Type B pancreatic cell (in vitro differentiated cells): ENCODE measurements at regions not wholly inside any gene's neighbourhood (a gene's known extent, or its start where the extent isn't known, plus 50 kb on each side); places are given as distances from the start of the nearest gene placed in this dataset.

Experiments used
- DNase-seq: peaks from one replicate; pipeline ENCODE4 v3.0.0; 2021; ENCODE audit warnings: mixed read lengths; ENCODE audit not compliant: unreplicated experiment; ENCODE audit errors: extremely low spot score
- H3K27ac Mint-ChIP-seq: 2 replicates; pipeline ENCODE4 v1.8.0; 2021; ENCODE audit warnings: mild to moderate bottlenecking, mixed read lengths
- H3K27me3 Mint-ChIP-seq: 2 replicates; pipeline ENCODE4 v1.8.0; 2021; ENCODE audit warnings: mixed read lengths
- H3K36me3 Mint-ChIP-seq: 2 replicates; pipeline ENCODE4 v1.8.0; 2021; ENCODE audit warnings: mixed read lengths
- H3K4me1 Mint-ChIP-seq: one replicate; pipeline ENCODE4 v1.8.0; 2021; ENCODE audit warnings: mixed read lengths; ENCODE audit not compliant: unreplicated experiment
- H3K4me3 Mint-ChIP-seq: 2 replicates; pipeline ENCODE4 v1.8.0; 2021; ENCODE audit warnings: mild to moderate bottlenecking, mixed read lengths
- H3K9me3 Mint-ChIP-seq: 2 replicates; pipeline ENCODE4 v1.8.0; 2021; ENCODE audit warnings: mixed read lengths
- TF ChIP-seq, protein P1 (sequence below): fragments of 200-600 bp; sonication (generic); conservative IDR thresholded peaks from 2 replicates; pipeline ENCODE4 v1.5.0; 2021; ENCODE audit warnings: antibody characterized with exemption, mild to moderate bottlenecking

- Mint-ChIP-seq H3K9me3 (no peaks in the 10 kb centered on the region), H3K4me1 (peaks cover 11% of the 10 kb centered on the region), H3K27ac (no peak overlapping the region), H3K4me3 (no peak overlapping the region), H3K27me3 (no peaks in the 10 kb centered on the region), H3K36me3 (no peaks in the 10 kb centered on the region)
- no peak for DNase-seq
- TF ChIP-seq, protein P1, sequence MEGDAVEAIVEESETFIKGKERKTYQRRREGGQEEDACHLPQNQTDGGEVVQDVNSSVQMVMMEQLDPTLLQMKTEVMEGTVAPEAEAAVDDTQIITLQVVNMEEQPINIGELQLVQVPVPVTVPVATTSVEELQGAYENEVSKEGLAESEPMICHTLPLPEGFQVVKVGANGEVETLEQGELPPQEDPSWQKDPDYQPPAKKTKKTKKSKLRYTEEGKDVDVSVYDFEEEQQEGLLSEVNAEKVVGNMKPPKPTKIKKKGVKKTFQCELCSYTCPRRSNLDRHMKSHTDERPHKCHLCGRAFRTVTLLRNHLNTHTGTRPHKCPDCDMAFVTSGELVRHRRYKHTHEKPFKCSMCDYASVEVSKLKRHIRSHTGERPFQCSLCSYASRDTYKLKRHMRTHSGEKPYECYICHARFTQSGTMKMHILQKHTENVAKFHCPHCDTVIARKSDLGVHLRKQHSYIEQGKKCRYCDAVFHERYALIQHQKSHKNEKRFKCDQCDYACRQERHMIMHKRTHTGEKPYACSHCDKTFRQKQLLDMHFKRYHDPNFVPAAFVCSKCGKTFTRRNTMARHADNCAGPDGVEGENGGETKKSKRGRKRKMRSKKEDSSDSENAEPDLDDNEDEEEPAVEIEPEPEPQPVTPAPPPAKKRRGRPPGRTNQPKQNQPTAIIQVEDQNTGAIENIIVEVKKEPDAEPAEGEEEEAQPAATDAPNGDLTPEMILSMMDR, result no peak
These were observed 313.2 kb downstream of the TFAP2A start for GRCh38 chr6:10101551-10102252.

GRCh38 chr6:10099529-10100140, 315.2 kb downstream of the TFAP2A start:
- peak overlapping the region; percentile 93 for H3K27ac Mint-ChIP-seq
- H3K36me3 Mint-ChIP-seq, result no peaks in the 10 kb centered on the region
- no peaks in the 10 kb centered on the region for H3K9me3 Mint-ChIP-seq
- H3K4me1 Mint-ChIP-seq, result peaks cover 11% of the 10 kb centered on the region
- H3K4me3 Mint-ChIP-seq, result peak overlapping the region; percentile 87
- DNase-seq, result no peak
- TF ChIP-seq, protein P1, result no peak
- H3K27me3 Mint-ChIP-seq, result no peaks in the 10 kb centered on the region

- peak overlapping the region; percentile 93 for H3K27ac Mint-ChIP-seq
- no peak for DNase-seq
- no peaks in the 10 kb centered on the region for H3K27me3 Mint-ChIP-seq
- TF ChIP-seq, protein P1, result no peak
- peaks cover 2% of the 10 kb centered on the region for H3K9me3 Mint-ChIP-seq
- H3K4me3 Mint-ChIP-seq, result peak overlapping the region; percentile 87
- peaks cover 11% of the 10 kb centered on the region for H3K4me1 Mint-ChIP-seq
- H3K36me3 Mint-ChIP-seq, result no peaks in the 10 kb centered on the region
These were observed 315.9 kb downstream of the TFAP2A start for GRCh38 chr6:10098756-10099528.

DNA sequence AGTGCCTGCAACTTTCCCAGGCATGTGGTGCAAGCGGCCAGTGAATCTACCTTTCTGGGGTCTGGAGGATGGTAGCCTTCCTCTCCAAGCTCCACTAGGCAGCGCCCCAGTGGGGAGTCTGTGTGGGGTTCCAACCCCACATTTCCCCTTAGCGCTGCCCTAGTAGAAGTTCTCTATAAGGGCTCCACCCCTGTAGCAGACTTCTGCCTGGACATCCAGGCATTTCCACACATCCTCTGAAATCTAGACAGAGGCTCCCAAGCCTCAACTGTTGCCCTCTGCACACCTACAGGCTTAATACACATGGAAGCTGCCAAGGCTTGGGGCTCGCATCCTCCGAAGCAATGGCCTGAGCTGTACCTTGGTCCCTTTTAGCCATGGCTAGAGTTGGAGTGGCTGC, 321.6 kb downstream of the TFAP2A start:
- Mint-ChIP-seq H3K36me3 (no peaks in the 10 kb centered on the region), H3K9me3 (peaks cover 4% of the 10 kb centered on the region), H3K27ac (no peak overlapping the region), H3K4me3 (no peak overlapping the region), H3K4me1 (no peaks in the 10 kb centered on the region), H3K27me3 (no peaks in the 10 kb centered on the region)
- TF ChIP-seq, protein P1, result no peak
- DNase-seq, result no peak

DNA sequence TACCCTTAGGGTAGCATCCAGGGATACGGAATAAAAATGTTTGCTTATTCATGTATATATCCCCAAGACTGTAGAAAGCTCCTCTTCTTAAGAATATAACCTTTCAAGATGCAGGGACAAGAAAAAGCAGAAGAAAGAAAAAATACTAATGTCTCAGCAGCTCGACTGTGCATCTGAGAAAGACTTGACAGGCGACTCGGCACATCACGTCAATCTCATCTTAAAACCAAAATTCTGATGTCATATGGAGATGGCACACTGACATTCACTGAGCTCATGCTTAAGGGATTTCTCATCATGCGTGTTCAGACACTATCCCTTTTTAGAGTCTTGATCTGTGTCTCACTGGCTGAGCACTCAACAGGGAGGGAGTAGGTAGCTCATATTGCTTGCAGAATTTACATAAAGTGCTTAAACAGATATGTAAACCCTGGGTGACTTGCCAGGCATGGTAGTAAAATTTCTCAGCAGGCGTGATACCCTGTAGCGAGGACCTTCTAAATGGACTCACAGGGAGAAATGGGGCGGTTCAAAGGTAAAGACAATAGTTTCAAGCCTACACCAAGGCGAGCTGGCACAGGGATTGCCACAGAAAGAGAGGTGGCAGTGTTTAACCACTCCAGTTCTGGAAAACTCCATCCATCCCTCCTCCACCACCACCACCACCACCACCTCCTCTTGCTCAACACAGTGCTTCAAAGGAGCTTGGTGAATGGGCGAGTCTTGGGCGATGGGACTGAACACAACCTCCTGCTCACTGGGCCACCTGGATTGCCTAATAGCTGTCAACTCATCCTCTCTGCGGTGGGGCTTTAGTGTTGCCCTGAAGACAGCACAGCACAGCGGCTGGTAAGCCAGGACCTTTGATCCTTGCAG, 330.5 kb downstream of the TFAP2A start:
- Mint-ChIP-seq H3K27ac (no peak overlapping the region), H3K4me1 (no peaks in the 10 kb centered on the region)
- DNase-seq, result no peak

More for the DNA sequence above, 330.5 kb downstream of the TFAP2A start:
- TF ChIP-seq, protein P1, result no peak
- no peaks in the 10 kb centered on the region for H3K9me3 Mint-ChIP-seq
- no peaks in the 10 kb centered on the region for H3K27me3 Mint-ChIP-seq
- no peaks in the 10 kb centered on the region for H3K36me3 Mint-ChIP-seq
- no peak overlapping the region for H3K4me3 Mint-ChIP-seq
